HEK293 (cell line): ENCODE measurements at regions not wholly inside any gene's neighbourhood (a gene's known extent, or its start where the extent isn't known, plus 50 kb on each side); places are given as distances from the start of the nearest gene placed in this dataset.

Source experiments
- CTCF ChIA-PET: fragments of 350-600 bp; formaldehyde crosslinking; extraction: SDS; loops from one replicate; lab custom pipeline; 2021; ENCODE audit warnings: antibody characterized with exemption; lab: Yijun Ruan, JAX
- POLR2A ChIA-PET: fragments of 300-600 bp; formaldehyde crosslinking; extraction: SDS; loops from one replicate; lab custom pipeline; 2020; ENCODE audit warnings: antibody characterized with exemption, inconsistent platforms; lab: Yijun Ruan, JAX
- H3K27ac ChIP-seq: fragments of 200-500 bp; sonication (Bioruptor generic); 2 replicates; pipeline ENCODE4 v1.5.1; 2014; ENCODE audit warnings: low read depth, low read length, control low read depth, inconsistent platforms; ENCODE audit errors: extremely low read depth
- H3K36me3 ChIP-seq, 2 experiments: fragments of 200-500 bp in 1 of 2; sonication (Bioruptor generic) in 1 of 2; 1 replicate in 1 of 2; 2 replicates in 1 of 2; pipeline ENCODE4 v1.5.1; 2014 to 2017; ENCODE audit warnings: inconsistent platforms in 2 of 2, low read length in 2 of 2; ENCODE audit not compliant: control insufficient read depth in 2 of 2, insufficient read depth in 1 of 2
- H3K4me1 ChIP-seq: fragments of 200-500 bp; sonication (Bioruptor generic); 2 replicates; pipeline ENCODE4 v1.5.1; 2014; ENCODE audit warnings: mild to moderate bottlenecking, low read length, inconsistent platforms; ENCODE audit not compliant: control insufficient read depth, insufficient read depth
- H3K4me3 ChIP-seq: 2 replicates; pipeline ENCODE4 v1.5.1; 2011; ENCODE audit warnings: low read depth, mild to moderate bottlenecking, control low read depth, low read length, moderate library complexity
- H3K9me3 ChIP-seq: fragments of 200-500 bp; sonication (Bioruptor generic); 2 replicates; pipeline ENCODE4 v1.5.1; 2014; ENCODE audit warnings: low read depth, low read length, inconsistent platforms; ENCODE audit not compliant: control insufficient read depth, insufficient read depth
- ATF2 ChIP-seq: fragments of 450-650 bp; formaldehyde crosslinking; IDR thresholded peaks from 2 replicates; pipeline ENCODE4 v1.5.1; 2016; ENCODE audit warnings: missing biosample characterization, missing genetic modification characterization, low read depth
- CTCF ChIP-seq: fragments of 450-650 bp; formaldehyde crosslinking; IDR thresholded peaks from 2 replicates; pipeline ENCODE4 v1.5.1; 2016; ENCODE audit warnings: missing biosample characterization, missing genetic modification characterization
- FEZF1 ChIP-seq: fragments of 450-650 bp; formaldehyde crosslinking; IDR thresholded peaks from 2 replicates; pipeline ENCODE4 v1.5.1; 2016; ENCODE audit warnings: missing biosample characterization, missing genetic modification characterization
- KLF17 ChIP-seq: fragments of 450-650 bp; formaldehyde crosslinking; IDR thresholded peaks from 2 replicates; pipeline ENCODE4 v1.5.1; 2016; ENCODE audit warnings: missing biosample characterization, missing genetic modification characterization
- OVOL3 ChIP-seq: fragments of 450-650 bp; formaldehyde crosslinking; IDR thresholded peaks from 2 replicates; pipeline ENCODE4 v1.5.1; 2016; ENCODE audit warnings: missing biosample characterization, missing genetic modification characterization
- PRDM6 ChIP-seq: fragments of 450-650 bp; formaldehyde crosslinking; IDR thresholded peaks from 2 replicates; pipeline ENCODE4 v1.5.1; 2017; ENCODE audit warnings: missing biosample characterization, missing genetic modification characterization
- SCRT2 ChIP-seq: fragments of 450-650 bp; formaldehyde crosslinking; IDR thresholded peaks from 2 replicates; pipeline ENCODE4 v1.5.1; 2016; ENCODE audit warnings: missing biosample characterization, missing genetic modification characterization
- SETDB1 ChIP-seq: IDR thresholded peaks from one replicate; pipeline ENCODE4 v1.6.1; 2017; ENCODE audit warnings: mild to moderate bottlenecking, low read length, moderate library complexity, mixed read lengths; ENCODE audit not compliant: insufficient read length
- SP7 ChIP-seq: fragments of 450-650 bp; formaldehyde crosslinking; IDR thresholded peaks from 2 replicates; pipeline ENCODE4 v1.5.1; 2016; ENCODE audit warnings: missing biosample characterization, missing genetic modification characterization
- WT1 ChIP-seq: fragments of 450-650 bp; formaldehyde crosslinking; IDR thresholded peaks from 2 replicates; pipeline ENCODE4 v1.5.1; 2016; ENCODE audit warnings: missing biosample characterization, missing genetic modification characterization
- ZBTB17 ChIP-seq: fragments of 450-650 bp; formaldehyde crosslinking; IDR thresholded peaks from 2 replicates; pipeline ENCODE4 v1.5.1; 2016; ENCODE audit warnings: missing biosample characterization, missing genetic modification characterization
- ZNF157 ChIP-seq: fragments of 450-650 bp; formaldehyde crosslinking; IDR thresholded peaks from 2 replicates; pipeline ENCODE4 v1.5.1; 2016; ENCODE audit warnings: missing biosample characterization, missing genetic modification characterization
- ZNF18 ChIP-seq: fragments of 450-650 bp; formaldehyde crosslinking; IDR thresholded peaks from 2 replicates; pipeline ENCODE4 v1.5.1; 2016; ENCODE audit warnings: missing biosample characterization, missing genetic modification characterization
- ZNF221 ChIP-seq: fragments of 450-650 bp; formaldehyde crosslinking; IDR thresholded peaks from 2 replicates; pipeline ENCODE4 v1.5.1; 2017; ENCODE audit warnings: missing biosample characterization, missing genetic modification characterization, borderline replicate concordance
- ZNF354C ChIP-seq: fragments of 450-650 bp; formaldehyde crosslinking; IDR thresholded peaks from 2 replicates; pipeline ENCODE4 v1.5.1; 2016; ENCODE audit warnings: missing biosample characterization, missing genetic modification characterization, low read depth, borderline replicate concordance
- ZNF513 ChIP-seq: fragments of 450-650 bp; IDR thresholded peaks from 2 replicates; pipeline ENCODE4 v1.5.1; 2018; ENCODE audit warnings: missing biosample characterization, missing genetic modification characterization
- ZNF529 ChIP-seq: fragments of 450-650 bp; formaldehyde crosslinking; IDR thresholded peaks from 2 replicates; pipeline ENCODE4 v1.5.1; 2017; ENCODE audit warnings: missing genetic modification characterization, missing biosample characterization; ENCODE audit not compliant: insufficient replicate concordance
- ZNF544 ChIP-seq: fragments of 450-650 bp; formaldehyde crosslinking; IDR thresholded peaks from 2 replicates; pipeline ENCODE4 v1.5.0; 2017; ENCODE audit warnings: missing biosample characterization, missing genetic modification characterization
- ZNF560 ChIP-seq: fragments of 450-650 bp; formaldehyde crosslinking; IDR thresholded peaks from 2 replicates; pipeline ENCODE4 v1.5.1; 2017; ENCODE audit warnings: missing biosample characterization, missing genetic modification characterization, borderline replicate concordance
- ZNF561 ChIP-seq: fragments of 450-650 bp; IDR thresholded peaks from 2 replicates; pipeline ENCODE4 v1.5.1; 2018; ENCODE audit warnings: missing biosample characterization, missing genetic modification characterization, borderline replicate concordance
- ZNF596 ChIP-seq: fragments of 450-650 bp; IDR thresholded peaks from 2 replicates; pipeline ENCODE4 v1.5.0; 2018; ENCODE audit warnings: missing biosample characterization, mild to moderate bottlenecking, missing genetic modification characterization, moderate library complexity
- ZNF677 ChIP-seq: fragments of 450-650 bp; IDR thresholded peaks from 2 replicates; pipeline ENCODE4 v1.5.0; 2018; ENCODE audit warnings: missing biosample characterization, mild to moderate bottlenecking, missing genetic modification characterization, moderate library complexity
- ZNF792 ChIP-seq: fragments of 450-650 bp; formaldehyde crosslinking; IDR thresholded peaks from 2 replicates; pipeline ENCODE4 v1.5.1; 2016; ENCODE audit warnings: missing biosample characterization, missing genetic modification characterization
- ZSCAN23 ChIP-seq: fragments of 450-650 bp; formaldehyde crosslinking; IDR thresholded peaks from 2 replicates; pipeline ENCODE4 v1.5.1; 2016; ENCODE audit warnings: missing biosample characterization, missing genetic modification characterization

- no peak for TF ChIP-seq KLF17 (tag by site-specific recombination)
- TF ChIP-seq OVOL3 (tag by site-specific recombination) = no peak
- TF ChIP-seq ATF2 (tag by site-specific recombination) = no peak
- no peak for TF ChIP-seq CTCF (tag by site-specific recombination)
- no peak for TF ChIP-seq ZNF529 (tag by site-specific recombination)
These were observed 382.7 kb upstream of the RNF32 start (continued) for GRCh38 chr7:156257904-156258303.

GRCh38 chr7:156255635-156256034, 384.9 kb upstream of the RNF32 start:
- TF ChIP-seq ZNF560 (tag by site-specific recombination) (no peak), ZNF354C (tag by site-specific recombination) (no peak), SP7 (tag by site-specific recombination) (no peak), ZNF513 (tag by site-specific recombination) (no peak), PRDM6 (tag by site-specific recombination) (no peak), SCRT2 (tag by site-specific recombination) (no peak), ZNF596 (no peak), ZNF18 (tag by site-specific recombination) (no peak), ZNF544 (no peak), ZNF677 (no peak), ZNF561 (no peak), SETDB1 (no peak), ZNF157 (tag by site-specific recombination) (no peak), OVOL3 (tag by site-specific recombination) (no peak), WT1 (tag by site-specific recombination) (no peak), ZNF221 (tag by site-specific recombination) (no peak), FEZF1 (no peak), ZSCAN23 (tag by site-specific recombination) (no peak), ZNF792 (tag by site-specific recombination) (no peak), ZBTB17 (tag by site-specific recombination) (no peak)
- Histone ChIP-seq H3K9me3 (no peaks in the 10 kb centered on the region), H3K4me1 (no peaks in the 10 kb centered on the region), H3K36me3 (no peaks in the 10 kb centered on the region), H3K27ac (no peak overlapping the region), H3K4me3 (no peak overlapping the region)
- CTCF ChIA-PET = interaction anchor here (1.0 kb wide), 1 partner anchor 209 kb away, joined by 3 read pairs; no protein-coding TSS in a partner anchor
- POLR2A ChIA-PET = no interaction called here
